ENCODE measurements at regions not wholly inside any gene's neighbourhood (a gene's known extent, or its start where the extent isn't known, plus 50 kb on each side); places are given as distances from the start of the nearest gene placed in this dataset.

- no peak overlapping the region for H3K9ac ChIP-seq (replicated peaks in 1 of 4; ENCODE audit: extremely low read depth in 1 of 4, low read depth in 3 of 4, low read length in 3 of 4)
- H2BK15ac ChIP-seq (ENCODE audit: low read length): no peak overlapping the region
- CTCF ChIA-PET (ENCODE audit: partially characterized antibody): no interaction called here
- H2AK5ac ChIP-seq (ENCODE audit: low read depth, low read length): no peak overlapping the region
- H3K79me1 ChIP-seq (ENCODE audit: low read depth, low read length): no peaks in the 10 kb centered on the region
- TF ChIP-seq SP4 (IDR thresholded peaks at IDR 0.05; ENCODE audit: low read length) (no peak), ZNF274 (IDR thresholded peaks at IDR 0.05; ENCODE audit: borderline replicate concordance, extremely low read depth, low read length) (no peak), E2F6 (IDR thresholded peaks at IDR 0.05) (no peak), ATF2 (IDR thresholded peaks at IDR 0.05; ENCODE audit: low read length) (no peak), MAX (IDR thresholded peaks at IDR 0.05) (no peak), HDAC6 (IDR thresholded peaks at IDR 0.05; ENCODE audit: low read depth, low read length) (no peak), JUN (IDR thresholded peaks at IDR 0.05; ENCODE audit: low read depth, low read length) (no peak)
- H3K56ac ChIP-seq (replicated peaks; ENCODE audit: insufficient read length, low read depth, low read length): no peak overlapping the region
- no peak overlapping the region for H4K8ac ChIP-seq (ENCODE audit: extremely low read depth, insufficient read depth, low read length)
- no peak overlapping the region for H3K14ac ChIP-seq (ENCODE audit: insufficient read length)
- no peak overlapping the region for H3K27ac ChIP-seq (ENCODE audit: low read depth, low read length)
- no peak overlapping the region for H2BK20ac ChIP-seq (ENCODE audit: low read length)
- no peaks in the 10 kb centered on the region for H3K4me1 ChIP-seq (replicated peaks in 1 of 4; ENCODE audit: control insufficient read depth in 3 of 4, insufficient read depth in 4 of 4, low read length in 3 of 4)
- H3K18ac ChIP-seq (ENCODE audit: extremely low read depth, low read length): no peak overlapping the region
- WGBS, 2 experiments (ENCODE audit: extremely low coverage in 1 of 2, insufficient coverage in 1 of 2, insufficient read length in 1 of 2, insufficient replicate concordance in 2 of 2, low coverage in 1 of 2, low lambda C conversion rate in 2 of 2, missing lambda C conversion rate in 1 of 2): 78% methylated on average over 4 of the region's 5 CpGs; no CpG with 5 or more reads in 1 of the 2 experiments
- DNase-seq (ENCODE audit: low read depth in 1 of 2, low spot score in 2 of 2) (no peak), FAIRE-seq (no peak)
- no peak overlapping the region for H2BK5ac ChIP-seq (ENCODE audit: low read depth, low read length)
- peaks cover 5 to 6% of the 10 kb centered on the region in 2 experiments; a peak in 3 of 4 replicates for H3K9me3 ChIP-seq (ENCODE audit: insufficient read depth in 2 of 2, low read depth in 1 of 2, low read length in 1 of 2)
- POLR2A ChIA-PET (ENCODE audit: partially characterized antibody): no interaction called here
- no peak overlapping the region for H3K4me3 ChIP-seq (ENCODE audit: extremely low read depth in 1 of 4, insufficient read depth in 2 of 4, low read depth in 3 of 4, low read length in 4 of 4)
- H3K4ac ChIP-seq (replicated peaks; ENCODE audit: insufficient read length, low read depth, low read length): no peak overlapping the region
- no peak overlapping the region for H2BK12ac ChIP-seq (ENCODE audit: low read depth, low read length)
- no peak overlapping the region for H4K91ac ChIP-seq (replicated peaks; ENCODE audit: insufficient read length, low read length)
- H3K23ac ChIP-seq (ENCODE audit: insufficient read length): no peak overlapping the region
- no peak overlapping the region for H4K5ac ChIP-seq (ENCODE audit: insufficient read length, low read depth, low read length)
- no peaks in the 10 kb centered on the region for H3K79me2 ChIP-seq (ENCODE audit: control insufficient read depth in 1 of 2, insufficient read depth in 2 of 2, low read length in 2 of 2)
- no peak overlapping the region for H2AFZ ChIP-seq (ENCODE audit: low read length)
- no peaks in the 10 kb centered on the region for H4K20me1 ChIP-seq (replicated peaks in 1 of 2; ENCODE audit: control insufficient read depth in 1 of 2, insufficient read depth in 2 of 2, low read length in 2 of 2)
- no peak overlapping the region for H2BK120ac ChIP-seq (replicated peaks; ENCODE audit: low read depth, low read length)
- H3K36me3 ChIP-seq (ENCODE audit: control insufficient read depth in 2 of 4, insufficient read depth in 4 of 4, low read length in 3 of 4): no peaks in the 10 kb centered on the region
- H3K23me2 ChIP-seq (ENCODE audit: low read depth, low read length): no peaks in the 10 kb centered on the region; the same call in 1 of the 2 replicates
- H3K4me2 ChIP-seq (ENCODE audit: insufficient read depth in 1 of 2, low read depth in 2 of 2, low read length in 2 of 2): no peak overlapping the region
- H3K27me3 ChIP-seq (replicated peaks in 1 of 4; ENCODE audit: control insufficient read depth in 3 of 4, extremely low read depth in 1 of 4, insufficient read depth in 3 of 4, low read length in 3 of 4): peaks cover 0 to 1% (median 0%) of the 10 kb centered on the region in 4 experiments; a peak in 1 of 7 replicates
Observed at GRCh38 chr2:215529271-215529670, 93.4 kb upstream of the FN1 start.

Measured in H1 (cell line).